A549 (cell line): ENCODE measurements at regions not wholly inside any gene's neighbourhood (a gene's known extent, or its start where the extent isn't known, plus 50 kb on each side); places are given as distances from the start of the nearest gene placed in this dataset.

Experiments
- CEBPB ChIP-seq, 2 experiments: fragments of >200 bp in 1 of 2; sonication (Bioruptor Twin) in 1 of 2; formaldehyde crosslinking in 1 of 2; IDR thresholded peaks; 2 replicates each; pipeline ENCODE4 v1.6.1; 2012 to 2016
- CTCF ChIP-seq: fragments of >200 bp; sonication (Bioruptor Twin); formaldehyde crosslinking; IDR thresholded peaks from 3 replicates; pipeline ENCODE4 v1.5.1; 2016
- ELK1 ChIP-seq: fragments of 150-350 bp; IDR thresholded peaks from 2 replicates; pipeline ENCODE4 v1.6.1; 2014; ENCODE audit warnings: low read depth, mild to moderate bottlenecking, low read length
- EP300 ChIP-seq, 2 experiments: fragments of >200 bp; sonication (Bioruptor Twin); formaldehyde crosslinking; IDR thresholded peaks; 2 replicates in 1 of 2; 3 replicates in 1 of 2; pipeline ENCODE4 v1.6.1; 2016 to 2017
- MAFK ChIP-seq: fragments of 450-650 bp; IDR thresholded peaks from 2 replicates; pipeline ENCODE4 v1.6.1; 2014; ENCODE audit not compliant: partially characterized antibody
- MAX ChIP-seq: IDR thresholded peaks from 2 replicates; pipeline ENCODE4 v1.6.1; 2012
- NR3C1 ChIP-seq: fragments of >200 bp; sonication (Bioruptor Twin); formaldehyde crosslinking; IDR thresholded peaks from 3 replicates; pipeline ENCODE4 v1.6.1; 2017
- POLR2A ChIP-seq: IDR thresholded peaks from 2 replicates; pipeline ENCODE4 v1.6.1; 2012; ENCODE audit warnings: mild to moderate bottlenecking, low read length
- RAD21 ChIP-seq, 2 experiments: fragments of >200 bp in 1 of 2; sonication (Bioruptor Twin) in 1 of 2; formaldehyde crosslinking in 1 of 2; IDR thresholded peaks in 1 of 2; conservative IDR thresholded peaks in 1 of 2; 2 replicates in 1 of 2; 3 replicates in 1 of 2; pipeline ENCODE4 v1.6.1; 2012 to 2018; ENCODE audit warnings: inconsistent platforms in 1 of 2
- RFX5 ChIP-seq: fragments of 450-650 bp; IDR thresholded peaks from 2 replicates; pipeline ENCODE4 v1.7.1; 2014; ENCODE audit warnings: antibody characterized with exemption, mild to moderate bottlenecking, moderate library complexity
- TP53 ChIP-seq: fragments of 250-450 bp; sonication (Bioruptor Pico); IDR thresholded peaks from 2 replicates; pipeline ENCODE4 v1.5.0; 2021; ENCODE audit warnings: mild to moderate bottlenecking, moderate library complexity
- ZC3H11A ChIP-seq: fragments of 450-650 bp; IDR thresholded peaks from 2 replicates; pipeline ENCODE4 v1.6.1; 2014; ENCODE audit warnings: antibody characterized with exemption, mild to moderate bottlenecking

GRCh38 chr2:117562654-117563053, 251.8 kb upstream of the DDX18 start:
- TF ChIP-seq CTCF (no peak), CEBPB (IDR thresholded peaks at IDR 0.05) (no peak), POLR2A (no peak), ELK1 (no peak), MAFK (no peak), RAD21 (conservative IDR thresholded peaks at IDR 0.05 in 1 of 2, IDR thresholded peaks at IDR 0.05 in 1 of 2) (no peak), RFX5 (no peak), TP53 (CRISPR knock-in tag) (no peak), ZC3H11A (no peak), NR3C1 (no peak), MAX (no peak), EP300 (IDR thresholded peaks at IDR 0.05) (no peak)
